HL-60 (cell line): ENCODE measurements at regions not wholly inside any gene's neighbourhood (a gene's known extent, or its start where the extent isn't known, plus 50 kb on each side); places are given as distances from the start of the nearest gene placed in this dataset.

ENCODE experiments used
- DNase-seq, 2 experiments: peaks; one replicate each; pipeline ENCODE4 v3.0.0-alpha.2; 2010 to 2020; ENCODE audit warnings: low read depth in 1 of 2, low spot score in 1 of 2
- H3K27ac ChIP-seq: fragments of 250-450 bp; sonication (Bioruptor Pico); replicated peaks from 2 replicates; pipeline ENCODE4 v1.5.1; 2020; ENCODE audit warnings: mild to moderate bottlenecking, moderate library complexity
- H3K27me3 ChIP-seq: fragments of 250-450 bp; sonication (Bioruptor Pico); 2 replicates; pipeline ENCODE4 v1.5.1; 2021; ENCODE audit warnings: mild to moderate bottlenecking, moderate library complexity; ENCODE audit not compliant: insufficient read depth, poor library complexity, severe bottlenecking
- H3K4me3 ChIP-seq: replicated peaks from 2 replicates; pipeline ENCODE4 v1.5.1; 2011; ENCODE audit warnings: mild to moderate bottlenecking, control low read depth, low read length; ENCODE audit not compliant: insufficient read depth
- GABPA ChIP-seq: IDR thresholded peaks from 2 replicates; pipeline ENCODE4 v1.6.1; 2012; ENCODE audit warnings: low read depth
- POLR2AphosphoS5 ChIP-seq: IDR thresholded peaks from 2 replicates; pipeline ENCODE4 v1.6.1; 2012; ENCODE audit warnings: low read depth
- REST ChIP-seq: IDR thresholded peaks from 2 replicates; pipeline ENCODE4 v1.6.1; 2012; ENCODE audit warnings: low read depth; ENCODE audit not compliant: insufficient replicate concordance
- SPI1 ChIP-seq: IDR thresholded peaks from 2 replicates; pipeline ENCODE4 v1.6.1; 2012; ENCODE audit warnings: low read depth, mild to moderate bottlenecking, borderline replicate concordance
- TF ChIP-seq, protein P1 (sequence below): IDR thresholded peaks from one replicate; pipeline ENCODE4 v1.5.1; 2011; ENCODE audit warnings: low read length, control low read depth, inconsistent platforms; ENCODE audit not compliant: insufficient read depth

DNA sequence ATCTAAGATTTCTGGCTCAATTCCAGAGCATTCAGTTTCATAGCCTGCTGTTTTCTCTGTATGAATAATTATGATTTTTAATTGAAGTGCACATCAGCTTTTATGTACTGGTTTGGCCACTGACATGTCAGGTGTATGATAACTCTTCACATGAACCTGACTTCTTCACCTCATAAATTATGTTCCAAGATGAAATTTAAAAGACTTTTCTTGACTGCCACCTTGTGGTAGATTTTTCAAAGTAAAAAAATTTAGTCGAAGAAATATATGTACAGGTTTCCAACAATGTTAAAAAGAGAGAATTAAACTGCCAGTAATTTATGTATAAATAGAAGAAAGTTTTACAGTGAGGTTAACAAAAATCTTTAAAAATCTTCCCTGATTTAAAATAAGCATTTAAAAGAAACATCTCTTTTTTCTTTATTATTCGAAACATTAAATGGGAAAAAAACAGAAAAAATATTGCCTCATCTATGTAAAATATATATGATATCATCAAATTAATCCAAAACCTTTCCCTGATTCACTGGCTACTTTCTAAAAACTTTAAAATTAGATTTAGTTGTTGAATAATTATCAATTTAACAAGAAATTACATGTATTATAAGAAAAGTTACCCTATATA, 124.9 kb upstream of the ATXN7L3B start:
- DNase-seq, result no peak
- Histone ChIP-seq H3K4me3 (no peak overlapping the region), H3K27ac (no peak overlapping the region), H3K27me3 (no peaks in the 10 kb centered on the region)
- TF ChIP-seq POLR2AphosphoS5 (no peak), REST (no peak), GABPA (no peak), SPI1 (no peak)
- TF ChIP-seq, protein P1, sequence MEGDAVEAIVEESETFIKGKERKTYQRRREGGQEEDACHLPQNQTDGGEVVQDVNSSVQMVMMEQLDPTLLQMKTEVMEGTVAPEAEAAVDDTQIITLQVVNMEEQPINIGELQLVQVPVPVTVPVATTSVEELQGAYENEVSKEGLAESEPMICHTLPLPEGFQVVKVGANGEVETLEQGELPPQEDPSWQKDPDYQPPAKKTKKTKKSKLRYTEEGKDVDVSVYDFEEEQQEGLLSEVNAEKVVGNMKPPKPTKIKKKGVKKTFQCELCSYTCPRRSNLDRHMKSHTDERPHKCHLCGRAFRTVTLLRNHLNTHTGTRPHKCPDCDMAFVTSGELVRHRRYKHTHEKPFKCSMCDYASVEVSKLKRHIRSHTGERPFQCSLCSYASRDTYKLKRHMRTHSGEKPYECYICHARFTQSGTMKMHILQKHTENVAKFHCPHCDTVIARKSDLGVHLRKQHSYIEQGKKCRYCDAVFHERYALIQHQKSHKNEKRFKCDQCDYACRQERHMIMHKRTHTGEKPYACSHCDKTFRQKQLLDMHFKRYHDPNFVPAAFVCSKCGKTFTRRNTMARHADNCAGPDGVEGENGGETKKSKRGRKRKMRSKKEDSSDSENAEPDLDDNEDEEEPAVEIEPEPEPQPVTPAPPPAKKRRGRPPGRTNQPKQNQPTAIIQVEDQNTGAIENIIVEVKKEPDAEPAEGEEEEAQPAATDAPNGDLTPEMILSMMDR, result no peak

DNA sequence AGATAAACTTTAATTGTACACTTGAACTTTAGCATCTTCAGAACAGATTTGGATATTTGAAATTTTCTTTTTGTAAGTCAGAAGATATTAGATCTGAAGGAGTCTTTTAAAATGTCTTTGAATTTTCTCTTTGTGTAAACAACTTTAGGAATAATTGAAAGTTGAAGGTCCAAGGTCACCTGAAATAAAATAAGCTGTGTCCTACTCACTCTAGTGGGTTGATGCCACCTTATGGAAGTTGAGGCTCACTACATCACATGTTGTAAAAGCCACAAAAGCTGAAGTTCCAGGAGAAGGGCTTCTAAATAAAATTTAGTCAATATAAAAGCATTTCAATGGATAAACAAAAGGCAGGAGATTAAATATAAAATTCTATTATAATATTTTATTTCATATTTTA, 122.0 kb upstream of the ATXN7L3B start:
- peak in 1 of 2 experiments; percentile 5 for DNase-seq
- H3K4me3 ChIP-seq, result no peak overlapping the region
- H3K27me3 ChIP-seq, result no peaks in the 10 kb centered on the region
- TF ChIP-seq POLR2AphosphoS5, result no peak
- TF ChIP-seq SPI1, result no peak
- TF ChIP-seq GABPA, result no peak
- TF ChIP-seq REST, result no peak
- TF ChIP-seq, protein P1, result peak; percentile 21
- no peak overlapping the region for H3K27ac ChIP-seq

- Histone ChIP-seq H3K27ac (no peak overlapping the region), H3K4me3 (no peak overlapping the region), H3K27me3 (no peaks in the 10 kb centered on the region)
- TF ChIP-seq, protein P1, result no peak
- no peak for TF ChIP-seq SPI1
- no peak for TF ChIP-seq GABPA
- no peak for TF ChIP-seq POLR2AphosphoS5
- no peak for TF ChIP-seq REST
- DNase-seq, result no peak
Measured at GRCh38 chr12:74418573-74418972, 119.1 kb upstream of the ATXN7L3B start.
